ENCODE measurements at regions not wholly inside any gene's neighbourhood (a gene's known extent, or its start where the extent isn't known, plus 50 kb on each side); places are given as distances from the start of the nearest gene placed in this dataset.

GRCh38 chr21:22200378-22201092, 1202.3 kb downstream of the NCAM2 start:
- H3K36me3 Mint-ChIP-seq (ENCODE audit: insufficient read depth, unreplicated experiment): no peaks in the 10 kb centered on the region
- H3K4me3 Mint-ChIP-seq (ENCODE audit: unreplicated experiment): no peak overlapping the region
- H3K27ac Mint-ChIP-seq (ENCODE audit: low read depth, unreplicated experiment): no peak overlapping the region
- no peak for TF ChIP-seq CTCF (IDR thresholded peaks at IDR 0.05; ENCODE audit: unreplicated experiment)
- intact Hi-C loops (cut with micrococcal nuclease): no loop called here
- H3K4me1 Mint-ChIP-seq (ENCODE audit: insufficient read depth, unreplicated experiment): peaks cover 5% of the 10 kb centered on the region
- H3K9me3 Mint-ChIP-seq (ENCODE audit: unreplicated experiment): peaks cover 15% of the 10 kb centered on the region
- DNase-seq (ENCODE audit: unreplicated experiment): no peak
- ChIA-PET POLR2A (interaction anchor here (1.2 kb wide), 1 partner anchor 14 kb away, joined by 4 read pairs; no protein-coding TSS in a partner anchor), CTCF (no interaction called here)
- BruUV-seq (replicated peaks): no TSS peak
- no peaks in the 10 kb centered on the region for H3K27me3 Mint-ChIP-seq (ENCODE audit: insufficient read depth, unreplicated experiment)

- Mint-ChIP-seq H3K4me1 (ENCODE audit: insufficient read depth, unreplicated experiment) (peaks cover 5% of the 10 kb centered on the region), H3K27ac (ENCODE audit: low read depth, unreplicated experiment) (no peak overlapping the region), H3K4me3 (ENCODE audit: unreplicated experiment) (no peak overlapping the region), H3K36me3 (ENCODE audit: insufficient read depth, unreplicated experiment) (no peaks in the 10 kb centered on the region), H3K27me3 (ENCODE audit: insufficient read depth, unreplicated experiment) (no peaks in the 10 kb centered on the region), H3K9me3 (ENCODE audit: unreplicated experiment) (peaks cover 17% of the 10 kb centered on the region)
- BruUV-seq (replicated peaks): no TSS peak
- ChIA-PET POLR2A (interaction anchor here (1.2 kb wide), 1 partner anchor 14 kb away, joined by 4 read pairs; no protein-coding TSS in a partner anchor), CTCF (no interaction called here)
- DNase-seq (ENCODE audit: unreplicated experiment): no peak
- no peak for TF ChIP-seq CTCF (IDR thresholded peaks at IDR 0.05; ENCODE audit: unreplicated experiment)
- intact Hi-C loops (cut with micrococcal nuclease): no loop called here
These were observed 1202.9 kb downstream of the NCAM2 start for GRCh38 chr21:22201126-22201525.

- DNase-seq (ENCODE audit: unreplicated experiment): no peak
- intact Hi-C loops (cut with micrococcal nuclease): no loop called here
- TF ChIP-seq CTCF (IDR thresholded peaks at IDR 0.05; ENCODE audit: unreplicated experiment): no peak
- no peak overlapping the region for H3K4me3 Mint-ChIP-seq (ENCODE audit: unreplicated experiment)
- H3K4me1 Mint-ChIP-seq (ENCODE audit: insufficient read depth, unreplicated experiment): peaks cover 5% of the 10 kb centered on the region
- no peak overlapping the region for H3K27ac Mint-ChIP-seq (ENCODE audit: low read depth, unreplicated experiment)
- H3K9me3 Mint-ChIP-seq (ENCODE audit: unreplicated experiment): peaks cover 17% of the 10 kb centered on the region
- no peaks in the 10 kb centered on the region for H3K36me3 Mint-ChIP-seq (ENCODE audit: insufficient read depth, unreplicated experiment)
- no peaks in the 10 kb centered on the region for H3K27me3 Mint-ChIP-seq (ENCODE audit: insufficient read depth, unreplicated experiment)
- BruUV-seq (replicated peaks): no TSS peak
- ChIA-PET CTCF (no interaction called here), POLR2A (no interaction called here)
These were observed 1203.5 kb downstream of the NCAM2 start for GRCh38 chr21:22201669-22202068.

- no peak for DNase-seq (ENCODE audit: unreplicated experiment)
- intact Hi-C loops (cut with micrococcal nuclease): no loop called here
- Mint-ChIP-seq H3K9me3 (ENCODE audit: unreplicated experiment) (peaks cover 13% of the 10 kb centered on the region), H3K4me1 (ENCODE audit: insufficient read depth, unreplicated experiment) (no peaks in the 10 kb centered on the region), H3K36me3 (ENCODE audit: insufficient read depth, unreplicated experiment) (no peaks in the 10 kb centered on the region), H3K27me3 (ENCODE audit: insufficient read depth, unreplicated experiment) (no peaks in the 10 kb centered on the region), H3K27ac (ENCODE audit: low read depth, unreplicated experiment) (no peak overlapping the region), H3K4me3 (ENCODE audit: unreplicated experiment) (no peak overlapping the region)
- POLR2A ChIA-PET: no interaction called here
- TF ChIP-seq CTCF (IDR thresholded peaks at IDR 0.05; ENCODE audit: unreplicated experiment): no peak
- CTCF ChIA-PET: interaction anchor here (0.7 kb wide), 1 partner anchor 444 kb away, joined by 3 read pairs; no protein-coding TSS in a partner anchor
- no TSS peak for BruUV-seq (replicated peaks)
These were observed 1211.1 kb downstream of the NCAM2 start for GRCh38 chr21:22209304-22209700.
